Left lung (tissue), 4 donors: ENCODE measurements at regions not wholly inside any gene's neighbourhood (a gene's known extent, or its start where the extent isn't known, plus 50 kb on each side); places are given as distances from the start of the nearest gene placed in this dataset.
A peak's percentile ranks its signal among the peaks of the same experiment; 100 is the strongest.

Source experiments
- ATAC-seq: fragments of 200-7000 bp; cut with Tn5 transposase; one replicate; pipeline ENCODE4 v1.9.1; 2020; ENCODE audit warnings: moderate library complexity
- DNase-seq, 4 donors: peaks; one replicate each; pipeline ENCODE4 v3.0.0-alpha.2; 2013 to 2020
- H3K27ac ChIP-seq, 2 donors: fragments of 200-600 bp; sonication (generic) in 1 of 2; one replicate each; pipeline versions ENCODE4 v1.5.0 to v1.8.0; 2020 to 2021
- H3K27me3 ChIP-seq, 2 donors: fragments of 200-600 bp; sonication (generic) in 1 of 2; one replicate each; pipeline versions ENCODE4 v1.5.0 to v1.8.0; 2020 to 2021
- H3K36me3 ChIP-seq, 2 donors: fragments of 200-600 bp; sonication (generic) in 1 of 2; one replicate each; pipeline versions ENCODE4 v1.5.0 to v1.8.0; 2020 to 2021
- H3K4me1 ChIP-seq, 2 donors: fragments of 200-600 bp; one replicate each; pipeline ENCODE4 v1.8.0; 2021
- H3K4me3 ChIP-seq, 2 donors: fragments of 200-600 bp; sonication (generic) in 1 of 2; one replicate each; pipeline versions ENCODE4 v1.5.0 to v1.8.0; 2020 to 2021; ENCODE audit warnings: mild to moderate bottlenecking in 1 of 2
- H3K9me3 ChIP-seq, 2 donors: fragments of 200-600 bp; sonication (generic) in 1 of 2; one replicate each; pipeline versions ENCODE4 v1.5.0 to v1.8.0; 2020 to 2021
- CTCF ChIP-seq, 2 donors: fragments of 200-600 bp; sonication (generic) in 1 of 2; IDR thresholded peaks; one replicate each; pipeline versions ENCODE4 v1.5.0 to v1.8.0; 2021; ENCODE audit warnings: antibody characterized with exemption in 2 of 2
- intact Hi-C, 2 donors: fragments of 100-400 bp; cut with DNase I; formaldehyde crosslinking; loops; one replicate each; pipeline versions ENCODE4 v1.11.2 to v1.14.2; 2022
- donor health status: DM: no; HTN: yes; CAD: no.
- donor health status: DM: no; HTN: no; CAD: no.

DNA sequence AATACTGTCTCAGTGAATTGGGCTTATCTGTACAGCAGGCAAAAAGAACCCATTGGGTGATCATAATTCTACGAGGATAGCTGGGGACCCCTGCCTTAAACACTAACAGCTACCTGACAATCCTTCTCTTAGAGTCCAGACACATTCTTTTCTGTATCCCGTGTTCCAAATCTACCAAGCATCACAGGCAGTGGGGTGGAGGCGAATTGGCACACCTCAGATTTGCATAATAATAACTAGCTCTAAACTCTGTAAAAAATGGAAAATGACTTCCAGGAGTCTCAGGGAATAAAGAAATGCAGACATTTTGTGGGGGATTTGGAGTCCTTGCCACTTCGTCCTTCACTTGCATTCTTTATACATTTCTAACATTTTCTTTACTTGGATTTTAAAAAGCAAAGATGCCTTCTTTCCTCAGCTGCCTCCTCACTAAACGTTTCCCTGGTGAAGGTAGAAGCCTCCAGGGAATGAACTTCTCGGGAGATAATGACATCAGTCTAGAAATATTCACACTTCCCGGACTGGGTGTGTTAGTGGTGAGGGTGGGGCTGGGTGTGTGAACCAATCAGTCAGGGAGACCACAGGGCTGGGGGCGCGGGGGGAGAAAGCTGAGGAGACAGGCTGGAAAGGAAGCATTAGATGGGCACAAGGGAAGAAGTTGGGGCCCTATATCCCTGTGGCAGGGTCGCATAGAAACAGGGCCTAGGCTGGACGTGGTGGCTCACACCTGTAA is 59.1 kb upstream of the BOD1L2 start:
- no peak for TF ChIP-seq CTCF (IDR thresholded peaks at IDR 0.05)
- H3K27ac ChIP-seq: no peak overlapping the region
- H3K9me3 ChIP-seq: no peaks in the 10 kb centered on the region
- DNase-seq: no peak
- H3K27me3 ChIP-seq: no peaks in the 10 kb centered on the region
- intact Hi-C loops: no loop called here
- no peak for ATAC-seq
- no peaks in the 10 kb centered on the region for H3K36me3 ChIP-seq
- no peak overlapping the region for H3K4me3 ChIP-seq
- no peaks in the 10 kb centered on the region for H3K4me1 ChIP-seq

- Histone ChIP-seq H3K27me3 (no peaks in the 10 kb centered on the region), H3K9me3 (no peaks in the 10 kb centered on the region), H3K27ac (no peak overlapping the region), H3K36me3 (no peaks in the 10 kb centered on the region), H3K4me1 (no peaks in the 10 kb centered on the region), H3K4me3 (no peak overlapping the region)
- ATAC-seq: no peak
- no peak for DNase-seq
- TF ChIP-seq CTCF (IDR thresholded peaks at IDR 0.05): no peak
- intact Hi-C loops: no loop called here
Measured at GRCh38 chr18:57088883-57089282, 58.0 kb upstream of the BOD1L2 start.

GRCh38 chr18:57089702-57090101 is 57.2 kb upstream of the BOD1L2 start:
- no peaks in the 10 kb centered on the region for H3K36me3 ChIP-seq
- no peaks in the 10 kb centered on the region for H3K27me3 ChIP-seq
- no peaks in the 10 kb centered on the region for H3K9me3 ChIP-seq
- no peak for TF ChIP-seq CTCF (IDR thresholded peaks at IDR 0.05)
- H3K27ac ChIP-seq: no peak overlapping the region
- H3K4me1 ChIP-seq: no peaks in the 10 kb centered on the region
- DNase-seq (no peak), ATAC-seq (no peak)
- intact Hi-C loops: no loop called here
- H3K4me3 ChIP-seq: no peak overlapping the region

GRCh38 chr18:57091231-57091630 is 55.7 kb upstream of the BOD1L2 start:
- intact Hi-C loops: no loop called here
- no peaks in the 10 kb centered on the region for H3K27me3 ChIP-seq
- no peak overlapping the region for H3K27ac ChIP-seq
- H3K36me3 ChIP-seq: no peaks in the 10 kb centered on the region
- no peak for ATAC-seq
- TF ChIP-seq CTCF (IDR thresholded peaks at IDR 0.05): no peak
- H3K9me3 ChIP-seq: no peaks in the 10 kb centered on the region
- no peak for DNase-seq
- H3K4me1 ChIP-seq: no peaks in the 10 kb centered on the region
- H3K4me3 ChIP-seq: no peak overlapping the region

DNA sequence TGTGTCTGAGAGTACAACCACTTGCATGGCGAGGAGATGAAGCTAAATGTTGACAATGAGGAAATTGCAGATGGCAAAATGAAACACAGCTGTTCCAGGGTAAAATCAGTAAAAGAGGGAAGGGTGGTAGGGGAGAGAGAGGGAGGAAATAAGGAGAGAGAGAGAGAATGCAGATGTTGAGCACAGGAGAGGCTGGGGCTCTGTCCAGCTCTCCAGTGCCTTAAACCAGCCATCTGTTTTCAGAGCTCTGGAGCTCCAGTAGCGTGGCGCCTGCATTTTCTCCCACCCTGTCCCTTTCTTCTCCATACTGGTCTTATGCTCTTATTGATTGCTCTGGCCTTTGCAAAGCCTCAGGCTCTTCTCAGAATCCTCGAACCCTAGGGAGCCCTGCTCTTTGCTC is 52.7 kb upstream of the BOD1L2 start:
- H3K4me3 ChIP-seq: no peak overlapping the region
- intact Hi-C loops: no loop called here
- TF ChIP-seq CTCF (IDR thresholded peaks at IDR 0.05): no peak
- ATAC-seq: no peak
- H3K27me3 ChIP-seq: no peaks in the 10 kb centered on the region
- H3K27ac ChIP-seq: no peak overlapping the region
- H3K9me3 ChIP-seq: no peaks in the 10 kb centered on the region
- H3K36me3 ChIP-seq: no peaks in the 10 kb centered on the region
- no peaks in the 10 kb centered on the region for H3K4me1 ChIP-seq
- DNase-seq: peak in 2 of 4 donors; percentile 68 to 80
